CD14-positive monocyte (primary cell): ENCODE measurements at regions not wholly inside any gene's neighbourhood (a gene's known extent, or its start where the extent isn't known, plus 50 kb on each side); places are given as distances from the start of the nearest gene placed in this dataset.

Experiments used
- DNase-seq, 3 donors: peaks; one replicate each; pipeline ENCODE4 v3.0.0-alpha.2; 2011 to 2022
- H2AFZ ChIP-seq: 2 replicates; pipeline ENCODE4 v1.6.0; 2012; ENCODE audit warnings: mild to moderate bottlenecking, low read depth, low read length, inconsistent platforms; ENCODE audit not compliant: insufficient read depth, poor library complexity, severe bottlenecking
- H3K27ac ChIP-seq, 2 donors: 1 replicate in 1 of 2; 2 replicates in 1 of 2; pipeline ENCODE4 v1.5.1; 2012 to 2013; ENCODE audit warnings: low read length in 2 of 2, control low read depth in 1 of 2, inconsistent platforms in 1 of 2, low read depth in 1 of 2, mild to moderate bottlenecking in 1 of 2
- H3K27me3 ChIP-seq, 2 donors: one replicate each; pipeline versions ENCODE4 v1.6.0 to v1.6.1; 2011 to 2013; ENCODE audit warnings: low read length in 2 of 2; ENCODE audit not compliant: control insufficient read depth in 2 of 2, insufficient read depth in 2 of 2
- H3K36me3 ChIP-seq, 2 donors: replicated peaks in 1 of 2; 1 replicate in 1 of 2; 2 replicates in 1 of 2; pipeline versions ENCODE4 v1.5.1 to v1.6.1; 2012 to 2013; ENCODE audit warnings: low read length in 2 of 2, control low read depth in 1 of 2, inconsistent platforms in 1 of 2, mild to moderate bottlenecking in 1 of 2; ENCODE audit not compliant: insufficient read depth in 2 of 2, control insufficient read depth in 1 of 2
- H3K4me1 ChIP-seq, 2 donors: 1 replicate in 1 of 2; 2 replicates in 1 of 2; pipeline versions ENCODE4 v1.5.1 to v1.6.1; 2012 to 2013; ENCODE audit warnings: low read length in 2 of 2, control low read depth in 1 of 2, inconsistent platforms in 1 of 2, mild to moderate bottlenecking in 1 of 2, moderate library complexity in 1 of 2; ENCODE audit not compliant: insufficient read depth in 2 of 2, control insufficient read depth in 1 of 2
- H3K4me2 ChIP-seq: replicated peaks from 2 replicates; pipeline ENCODE3; 2012; ENCODE audit warnings: low read length, moderate library complexity, mild to moderate bottlenecking; ENCODE audit not compliant: poor library complexity, severe bottlenecking; ENCODE audit errors: extremely low read depth
- H3K4me3 ChIP-seq, 3 experiments: fragments of 200-600 bp in 1 of 3; sonication (generic) in 1 of 3; replicated peaks in 1 of 3; 1 replicate in 2 of 3; 2 replicates in 1 of 3; pipeline ENCODE4 v1.5.1; 2011 to 2013; ENCODE audit warnings: low read length in 3 of 3, mild to moderate bottlenecking in 3 of 3, control low read depth in 2 of 3, low read depth in 2 of 3, inconsistent platforms in 1 of 3, moderate library complexity in 1 of 3
- H3K79me2 ChIP-seq: 2 replicates; pipeline ENCODE4 v1.6.0; 2012; ENCODE audit warnings: mild to moderate bottlenecking, control low read depth, inconsistent platforms, low read length, moderate library complexity; ENCODE audit not compliant: insufficient read depth
- H3K9ac ChIP-seq: 2 replicates; pipeline ENCODE4 v1.6.0; 2017; ENCODE audit warnings: low read length, mild to moderate bottlenecking; ENCODE audit not compliant: insufficient read depth, poor library complexity, severe bottlenecking
- H3K9me3 ChIP-seq, 2 donors: replicated peaks in 1 of 2; 1 replicate in 1 of 2; 2 replicates in 1 of 2; pipeline versions ENCODE4 v1.5.1 to v1.6.1; 2012 to 2013; ENCODE audit warnings: low read length in 2 of 2, control low read depth in 1 of 2; ENCODE audit not compliant: control insufficient read depth in 1 of 2, insufficient read depth in 1 of 2
- H4K20me1 ChIP-seq: 2 replicates; pipeline ENCODE4 v1.6.0; 2012; ENCODE audit warnings: mild to moderate bottlenecking, low read length, control low read depth, moderate library complexity; ENCODE audit not compliant: insufficient read depth
- H3K27ac Mint-ChIP-seq, 7 donors: one replicate each; pipeline ENCODE4 v1.8.0; 2020; ENCODE audit warnings: mild to moderate bottlenecking in 7 of 7, mixed read lengths in 7 of 7, moderate library complexity in 6 of 7, inconsistent platforms in 2 of 7
- H3K27me3 Mint-ChIP-seq, 3 donors: one replicate each; pipeline ENCODE4 v1.8.0; 2021 to 2022; ENCODE audit warnings: low read depth in 3 of 3, mild to moderate bottlenecking in 3 of 3, mixed read lengths in 3 of 3, moderate library complexity in 3 of 3, inconsistent platforms in 1 of 3
- H3K36me3 Mint-ChIP-seq, 2 donors: one replicate each; pipeline ENCODE4 v1.8.0; 2020; ENCODE audit warnings: mixed read lengths in 2 of 2, inconsistent platforms in 1 of 2, mild to moderate bottlenecking in 1 of 2
- H3K4me1 Mint-ChIP-seq: one replicate; pipeline ENCODE4 v1.8.0; 2020; ENCODE audit warnings: mild to moderate bottlenecking, mixed read lengths
- H3K4me3 Mint-ChIP-seq, 2 donors: one replicate each; pipeline ENCODE4 v1.8.0; 2020; ENCODE audit warnings: mild to moderate bottlenecking in 2 of 2, mixed read lengths in 2 of 2, moderate library complexity in 1 of 2
- H3K9me3 Mint-ChIP-seq, 7 donors: one replicate each; pipeline ENCODE4 v1.8.0; 2020 to 2022; ENCODE audit warnings: mixed read lengths in 7 of 7, mild to moderate bottlenecking in 6 of 7, moderate library complexity in 6 of 7, inconsistent platforms in 2 of 7
- WGBS: methylation state at CpG from one replicate; pipeline ENCODE4 v1.1.5; 2013; ENCODE audit warnings: missing lambda C conversion rate; ENCODE audit not compliant: insufficient coverage; 5-methylcytosine and 5-hydroxymethylcytosine counted together
- intact Hi-C, 2 donors: fragments of 100-400 bp; cut with micrococcal nuclease; formaldehyde crosslinking; loops; one replicate each; pipeline versions ENCODE4 v1.15.0 to v1.15.1; 2023
- TF ChIP-seq, protein P1 (sequence below): fragments of 200-600 bp; IDR thresholded peaks from one replicate; pipeline ENCODE4 v1.8.0; 2022; ENCODE audit warnings: antibody characterized with exemption, mild to moderate bottlenecking

DNA sequence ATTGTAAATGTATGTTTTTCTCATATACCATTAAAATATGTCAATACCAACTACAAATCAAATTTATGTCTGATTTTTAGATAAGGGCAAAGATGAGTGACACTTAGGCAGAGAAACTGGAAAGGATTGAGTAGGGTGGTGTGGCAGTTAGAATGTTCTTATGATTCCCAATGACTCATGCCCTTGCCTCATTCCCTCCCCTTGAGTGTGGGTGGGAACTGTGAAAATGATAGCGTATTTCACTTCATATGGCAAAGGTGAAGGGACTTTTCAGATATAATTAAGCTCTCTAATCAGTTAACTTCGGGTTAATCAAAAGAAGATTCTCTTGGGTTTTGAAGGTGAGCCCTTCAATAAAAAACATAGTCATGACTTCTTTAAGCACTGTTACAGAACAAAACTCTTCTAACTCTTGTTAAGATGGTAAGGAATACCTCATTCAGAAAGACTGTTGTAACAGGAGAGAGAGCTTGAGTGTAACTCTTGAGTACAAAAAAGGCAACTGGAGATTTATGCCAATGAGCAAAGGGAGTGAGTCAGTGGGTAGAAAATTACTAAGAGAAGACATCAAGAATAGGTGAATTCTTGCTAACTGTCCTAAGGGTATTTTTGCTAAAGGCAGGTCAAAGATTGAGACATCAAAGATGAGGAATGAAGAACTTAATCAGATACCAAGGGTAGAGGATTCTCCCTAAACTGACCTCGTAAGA is 329.5 kb downstream of the KCTD8 start:
- TF ChIP-seq, protein P1, sequence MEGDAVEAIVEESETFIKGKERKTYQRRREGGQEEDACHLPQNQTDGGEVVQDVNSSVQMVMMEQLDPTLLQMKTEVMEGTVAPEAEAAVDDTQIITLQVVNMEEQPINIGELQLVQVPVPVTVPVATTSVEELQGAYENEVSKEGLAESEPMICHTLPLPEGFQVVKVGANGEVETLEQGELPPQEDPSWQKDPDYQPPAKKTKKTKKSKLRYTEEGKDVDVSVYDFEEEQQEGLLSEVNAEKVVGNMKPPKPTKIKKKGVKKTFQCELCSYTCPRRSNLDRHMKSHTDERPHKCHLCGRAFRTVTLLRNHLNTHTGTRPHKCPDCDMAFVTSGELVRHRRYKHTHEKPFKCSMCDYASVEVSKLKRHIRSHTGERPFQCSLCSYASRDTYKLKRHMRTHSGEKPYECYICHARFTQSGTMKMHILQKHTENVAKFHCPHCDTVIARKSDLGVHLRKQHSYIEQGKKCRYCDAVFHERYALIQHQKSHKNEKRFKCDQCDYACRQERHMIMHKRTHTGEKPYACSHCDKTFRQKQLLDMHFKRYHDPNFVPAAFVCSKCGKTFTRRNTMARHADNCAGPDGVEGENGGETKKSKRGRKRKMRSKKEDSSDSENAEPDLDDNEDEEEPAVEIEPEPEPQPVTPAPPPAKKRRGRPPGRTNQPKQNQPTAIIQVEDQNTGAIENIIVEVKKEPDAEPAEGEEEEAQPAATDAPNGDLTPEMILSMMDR = no peak
- DNase-seq = no peak
- no peaks in the 10 kb centered on the region for H3K27me3 ChIP-seq
- peaks cover 0 to 13% of the 10 kb centered on the region in 2 donors for H3K9me3 ChIP-seq
- Mint-ChIP-seq H3K4me3 (no peak overlapping the region), H3K27me3 (no peaks in the 10 kb centered on the region), H3K9me3 (peaks cover 0 to 4% (median 0%) of the 10 kb centered on the region in 7 donors), H3K27ac (no peak overlapping the region), H3K36me3 (no peaks in the 10 kb centered on the region), H3K4me1 (no peaks in the 10 kb centered on the region)
- no peak overlapping the region for H2AFZ ChIP-seq
- intact Hi-C loops = no loop called here
- no peak overlapping the region for H3K4me2 ChIP-seq
- no peaks in the 10 kb centered on the region for H3K36me3 ChIP-seq
- no peak overlapping the region for H3K4me3 ChIP-seq
- no peaks in the 10 kb centered on the region for H3K4me1 ChIP-seq
- no peaks in the 10 kb centered on the region for H4K20me1 ChIP-seq
- H3K9ac ChIP-seq = no peak overlapping the region
- WGBS = 86% methylated on average over 1 of the region's 3 CpGs
- H3K27ac ChIP-seq = no peak overlapping the region
- no peaks in the 10 kb centered on the region for H3K79me2 ChIP-seq

DNA sequence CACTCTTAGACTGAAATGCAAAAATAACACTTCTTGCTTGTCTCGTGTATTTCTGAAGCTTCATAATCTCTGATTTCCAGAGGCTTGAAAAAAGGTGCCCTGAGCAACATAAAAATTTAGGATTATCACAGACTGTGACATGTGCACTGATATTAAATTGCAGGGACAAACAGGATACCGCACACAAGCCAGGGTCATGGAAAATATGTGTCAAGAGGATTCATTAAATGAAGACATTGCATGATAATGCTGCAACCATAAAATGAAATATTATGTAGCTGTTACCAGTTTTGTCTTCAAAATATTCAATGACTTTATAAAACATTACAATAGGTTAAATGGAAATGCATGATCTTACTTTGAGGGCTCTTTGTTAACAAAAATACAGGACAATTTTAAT is 328.0 kb downstream of the KCTD8 start:
- intact Hi-C loops = no loop called here
- H3K9me3 Mint-ChIP-seq = peaks cover 0 to 3% (median 0%) of the 10 kb centered on the region in 7 donors

More for the DNA sequence above, 328.0 kb downstream of the KCTD8 start:
- Mint-ChIP-seq H3K4me3 (no peak overlapping the region), H3K36me3 (no peaks in the 10 kb centered on the region), H3K4me1 (no peaks in the 10 kb centered on the region), H3K27ac (no peak overlapping the region), H3K27me3 (no peaks in the 10 kb centered on the region)
- TF ChIP-seq, protein P1 = no peak
- Histone ChIP-seq H4K20me1 (no peaks in the 10 kb centered on the region), H3K4me1 (no peaks in the 10 kb centered on the region), H3K27me3 (no peaks in the 10 kb centered on the region), H3K9ac (no peak overlapping the region), H3K27ac (no peak overlapping the region), H3K4me3 (no peak overlapping the region), H3K4me2 (no peak overlapping the region), H3K36me3 (no peaks in the 10 kb centered on the region), H3K9me3 (peaks cover 0 to 13% of the 10 kb centered on the region in 2 donors), H3K79me2 (no peaks in the 10 kb centered on the region), H2AFZ (no peak overlapping the region)
- no peak for DNase-seq
- WGBS = 81% methylated on average over 2 of the region's 2 CpGs
